ENCODE measurements at regions not wholly inside any gene's neighbourhood (a gene's known extent, or its start where the extent isn't known, plus 50 kb on each side); places are given as distances from the start of the nearest gene placed in this dataset.

- intact Hi-C loops (cut with DNase I) = no loop called here
- 83 to 95% methylated on average over 2 to 3 of the region's 3 CpGs for WGBS, 2 donors
Observed at GRCh38 chr19:30790056-30790680, 418.0 kb downstream of the ZNF536 start.

GRCh38 chr19:30788105-30788765, 416.1 kb downstream of the ZNF536 start:
- no peak for DNase-seq
- no peak for TF ChIP-seq POLR2A (IDR thresholded peaks at IDR 0.05)
- TF ChIP-seq CTCF (IDR thresholded peaks at IDR 0.05) = no peak
- Histone ChIP-seq H3K27ac (no peak overlapping the region), H3K4me3 (no peak overlapping the region), H3K36me3 (no peaks in the 10 kb centered on the region), H3K9me3 (no peaks in the 10 kb centered on the region), H3K27me3 (no peaks in the 10 kb centered on the region), H3K4me1 (no peaks in the 10 kb centered on the region)
- intact Hi-C loops (cut with DNase I) = no loop called here
- WGBS, 2 donors = 66 to 75% methylated on average over 4 to 5 of the region's 5 CpGs

More at GRCh38 chr19:30790056-30790680, 418.0 kb downstream of the ZNF536 start:
- Histone ChIP-seq H3K4me3 (no peak overlapping the region), H3K27me3 (no peaks in the 10 kb centered on the region), H3K36me3 (no peaks in the 10 kb centered on the region), H3K9me3 (no peaks in the 10 kb centered on the region), H3K27ac (no peak overlapping the region), H3K4me1 (no peaks in the 10 kb centered on the region)
- TF ChIP-seq POLR2A (IDR thresholded peaks at IDR 0.05) (no peak), CTCF (IDR thresholded peaks at IDR 0.05) (no peak)
- no peak for DNase-seq

GRCh38 chr19:30785458-30786137, 413.4 kb downstream of the ZNF536 start:
- no peaks in the 10 kb centered on the region for H3K27me3 ChIP-seq
- no peaks in the 10 kb centered on the region for H3K36me3 ChIP-seq
- no peak overlapping the region for H3K4me3 ChIP-seq
- no peaks in the 10 kb centered on the region for H3K4me1 ChIP-seq
- no peaks in the 10 kb centered on the region for H3K9me3 ChIP-seq
- intact Hi-C loops (cut with DNase I) = no loop called here
- no peak for DNase-seq
- 65 to 77% methylated on average over 5 of the region's 5 CpGs for WGBS, 2 donors
- TF ChIP-seq CTCF (IDR thresholded peaks at IDR 0.05) (no peak), POLR2A (IDR thresholded peaks at IDR 0.05) (no peak)
- H3K27ac ChIP-seq = no peak overlapping the region

- Histone ChIP-seq H3K36me3 (no peaks in the 10 kb centered on the region), H3K4me1 (no peaks in the 10 kb centered on the region), H3K27me3 (no peaks in the 10 kb centered on the region), H3K27ac (no peak overlapping the region), H3K9me3 (no peaks in the 10 kb centered on the region), H3K4me3 (no peak overlapping the region)
- intact Hi-C loops (cut with DNase I) = no loop called here
- TF ChIP-seq CTCF (IDR thresholded peaks at IDR 0.05) = peak; percentile 22 to 56 (median 44)
- no peak for TF ChIP-seq POLR2A (IDR thresholded peaks at IDR 0.05)
- DNase-seq = no peak
- WGBS, 2 donors = 53 to 62% methylated on average over 10 to 12 of the region's 12 CpGs
Observed at GRCh38 chr19:30784850-30785457, 412.8 kb downstream of the ZNF536 start.

GRCh38 chr19:30783936-30784335, 411.8 kb downstream of the ZNF536 start:
- Histone ChIP-seq H3K27ac (no peak overlapping the region), H3K36me3 (no peaks in the 10 kb centered on the region), H3K9me3 (no peaks in the 10 kb centered on the region), H3K4me3 (no peak overlapping the region), H3K4me1 (no peaks in the 10 kb centered on the region), H3K27me3 (no peaks in the 10 kb centered on the region)
- intact Hi-C loops (cut with DNase I) = no loop called here
- no peak for DNase-seq
- TF ChIP-seq CTCF (IDR thresholded peaks at IDR 0.05) (no peak), POLR2A (IDR thresholded peaks at IDR 0.05) (no peak)
- WGBS, 2 donors = 81 to 100% methylated on average over 4 to 7 of the region's 9 CpGs
